ENCODE measurements at regions not wholly inside any gene's neighbourhood (a gene's known extent, or its start where the extent isn't known, plus 50 kb on each side); places are given as distances from the start of the nearest gene placed in this dataset.

GRCh38 chr10:78782441-78782840, 286.3 kb upstream of the ZMIZ1 start:
- no peak for DNase-seq

GRCh38 chr10:78783753-78784152, 285.0 kb upstream of the ZMIZ1 start:
- no peak for DNase-seq

- DNase-seq, result no peak
These were observed 284.2 kb upstream of the ZMIZ1 start for GRCh38 chr10:78784546-78784945.

GRCh38 chr10:78785066-78785465, 283.7 kb upstream of the ZMIZ1 start:
- no peak for DNase-seq

- DNase-seq, result no peak
These were observed 282.8 kb upstream of the ZMIZ1 start for GRCh38 chr10:78785991-78786390.

GRCh38 chr10:78787125-78787524, 281.6 kb upstream of the ZMIZ1 start:
- no peak for DNase-seq

GRCh38 chr10:78794736-78795455, 273.9 kb upstream of the ZMIZ1 start:
- no peak for DNase-seq

- no peak for DNase-seq
These were observed 269.6 kb upstream of the ZMIZ1 start for GRCh38 chr10:78798976-78799730.

GRCh38 chr10:78800006-78800405, 268.8 kb upstream of the ZMIZ1 start:
- no peak for DNase-seq

- no peak for DNase-seq
These were observed 268.0 kb upstream of the ZMIZ1 start for GRCh38 chr10:78800535-78801320.

- no peak for DNase-seq
These were observed 266.3 kb upstream of the ZMIZ1 start for GRCh38 chr10:78802431-78802830.

- DNase-seq, result peak; percentile 64
These were observed 265.9 kb upstream of the ZMIZ1 start for GRCh38 chr10:78802866-78803265.

- DNase-seq, result no peak
These were observed 265.1 kb upstream of the ZMIZ1 start for GRCh38 chr10:78803710-78804109.

- DNase-seq, result no peak
These were observed 264.2 kb upstream of the ZMIZ1 start for GRCh38 chr10:78804411-78805032.

- DNase-seq, result no peak
These were observed 263.6 kb upstream of the ZMIZ1 start for GRCh38 chr10:78805176-78805575.

GRCh38 chr10:78806681-78807221, 262.0 kb upstream of the ZMIZ1 start:
- no peak for DNase-seq

- peak; percentile 61 for DNase-seq
These were observed 261.1 kb upstream of the ZMIZ1 start for GRCh38 chr10:78807504-78808203.

- DNase-seq, result no peak
These were observed 260.5 kb upstream of the ZMIZ1 start for GRCh38 chr10:78808286-78808685.

GRCh38 chr10:78808736-78809367, 259.9 kb upstream of the ZMIZ1 start:
- DNase-seq, result no peak

GRCh38 chr10:78811174-78811573, 257.6 kb upstream of the ZMIZ1 start:
- no peak for DNase-seq

GRCh38 chr10:78812571-78813318, 256.0 kb upstream of the ZMIZ1 start:
- DNase-seq, result no peak
